GM19438 (cell line): ENCODE measurements at regions not wholly inside any gene's neighbourhood (a gene's known extent, or its start where the extent isn't known, plus 50 kb on each side); places are given as distances from the start of the nearest gene placed in this dataset.
"Not testable (repeated sequence)": the region's sequence is repeated elsewhere in the genome, so short reads cannot be mapped to it uniquely, and the experiment has no call there.

Experiments used
- ATAC-seq: cut with Tn5 transposase; IDR thresholded peaks from one replicate; pipeline ENCODE4 v1.9.1; 2021; ENCODE audit warnings: low read depth; ENCODE audit not compliant: unreplicated experiment

DNA sequence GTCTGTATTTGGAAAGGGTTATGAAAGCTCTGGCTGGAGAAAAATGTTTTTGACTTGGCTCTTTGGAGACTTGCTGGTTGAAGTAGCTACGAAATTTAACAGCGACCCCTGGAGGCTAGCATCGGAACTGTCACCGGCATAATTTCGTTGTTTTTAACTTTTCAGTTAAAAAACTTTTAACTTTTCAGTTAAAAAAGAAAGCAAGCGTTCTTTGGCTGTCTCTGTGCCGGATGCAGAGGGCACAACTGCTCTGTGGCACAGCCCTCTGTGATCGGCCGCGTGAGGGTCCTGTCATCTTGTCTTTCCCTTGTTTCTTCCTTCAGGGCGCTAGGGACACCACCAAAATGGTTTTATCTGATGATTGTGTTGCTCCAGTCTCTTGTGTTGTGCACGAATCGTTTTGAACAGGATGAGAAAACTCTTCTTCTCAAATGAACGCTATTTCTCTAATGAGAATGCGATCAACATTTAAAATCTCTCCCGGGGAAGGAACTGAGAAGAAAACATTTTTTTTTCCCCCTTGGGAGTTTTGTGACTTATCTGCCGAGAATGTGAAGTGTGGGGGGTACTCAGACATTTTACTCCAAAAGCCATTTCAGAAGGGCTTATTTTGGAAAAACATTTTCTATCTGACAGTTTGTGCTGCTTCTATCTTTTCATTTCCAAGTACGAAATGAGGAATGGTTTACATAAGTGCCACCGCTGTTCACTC lies 57.1 kb downstream of the ADCYAP1 start:
- ATAC-seq: no peak

DNA sequence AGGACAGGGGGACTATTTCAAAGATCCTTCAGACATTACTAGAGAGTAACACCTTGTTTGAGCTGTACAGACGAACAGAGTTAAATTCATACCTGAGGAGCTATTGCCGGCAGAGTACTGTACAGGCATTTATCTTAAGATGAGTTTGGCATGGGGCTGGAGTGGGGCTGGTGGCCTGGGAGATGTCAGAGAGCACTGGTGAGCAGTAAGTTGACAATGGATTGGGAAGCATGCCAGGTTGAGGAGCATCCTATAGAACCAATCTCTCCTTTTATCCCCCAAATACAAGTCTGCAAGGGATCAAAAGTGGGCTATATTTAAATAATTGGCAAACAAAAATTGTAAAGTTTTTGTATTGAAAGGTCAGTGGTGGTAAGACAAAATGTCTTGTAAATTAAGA lies 58.6 kb downstream of the ADCYAP1 start:
- ATAC-seq: no peak

- ATAC-seq: no peak
Observed at GRCh38 chr18:965921-966758, 61.5 kb downstream of the ADCYAP1 start.

DNA sequence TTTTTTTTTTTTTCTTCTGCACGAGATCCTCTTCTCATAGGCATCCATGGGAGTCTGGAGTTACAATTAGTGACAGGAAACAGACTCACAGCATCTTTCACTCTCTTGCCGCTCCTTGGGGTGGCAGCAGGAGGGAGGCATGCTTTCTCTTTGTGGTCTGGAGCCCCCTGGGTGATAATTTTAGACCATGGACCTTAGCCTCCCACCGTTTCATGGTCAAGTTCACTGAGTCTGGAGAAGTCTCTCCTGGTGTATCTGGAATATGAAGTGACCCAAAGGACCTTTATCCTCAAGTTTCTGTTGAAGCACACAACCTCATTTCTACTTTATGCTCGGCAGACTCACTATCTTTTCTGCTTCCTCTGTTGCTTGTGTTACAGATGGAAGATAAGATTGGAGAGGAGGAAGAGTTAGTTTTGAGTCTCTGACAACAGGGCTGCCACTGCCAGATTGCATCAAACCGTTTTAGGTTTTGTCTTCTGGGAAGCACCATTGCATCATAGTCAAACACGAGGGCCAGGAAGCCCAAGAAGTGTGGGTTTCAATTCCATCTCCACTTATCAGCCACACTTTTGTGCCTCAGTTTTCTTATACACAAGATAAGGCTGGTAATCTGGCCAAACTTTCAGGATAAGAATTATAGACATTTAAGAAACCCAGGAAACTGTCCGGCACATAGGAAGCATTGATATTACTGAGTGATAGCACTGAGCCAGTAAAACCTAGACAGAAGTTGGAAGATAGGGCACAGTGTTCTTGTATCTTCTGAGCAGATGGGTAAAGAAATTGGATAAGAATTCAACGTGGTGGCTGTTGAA lies 62.3 kb downstream of the ADCYAP1 start:
- no peak for ATAC-seq

GRCh38 chr18:968910-969309 lies 64.2 kb downstream of the ADCYAP1 start:
- not testable (repeated sequence) for ATAC-seq

DNA sequence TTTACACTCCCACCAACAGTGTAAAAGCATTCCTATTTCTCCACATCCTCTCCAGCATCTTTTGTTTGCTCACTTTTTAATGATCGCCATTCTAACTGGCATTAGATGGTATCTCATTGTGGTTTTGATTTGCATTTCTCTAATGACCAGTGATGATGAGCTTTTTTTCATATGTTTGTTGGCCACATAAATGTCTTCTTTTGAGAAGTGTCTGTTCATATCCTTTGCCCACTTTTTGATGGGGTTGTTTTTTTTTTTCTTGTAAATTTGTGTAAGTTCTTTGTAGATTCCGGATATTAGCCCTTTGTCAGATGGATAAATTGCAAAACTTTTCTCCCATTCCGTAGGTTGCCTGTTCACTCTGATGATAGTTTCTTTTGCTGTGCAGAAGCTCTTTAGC lies 64.6 kb downstream of the ADCYAP1 start:
- ATAC-seq: not testable (repeated sequence)

DNA sequence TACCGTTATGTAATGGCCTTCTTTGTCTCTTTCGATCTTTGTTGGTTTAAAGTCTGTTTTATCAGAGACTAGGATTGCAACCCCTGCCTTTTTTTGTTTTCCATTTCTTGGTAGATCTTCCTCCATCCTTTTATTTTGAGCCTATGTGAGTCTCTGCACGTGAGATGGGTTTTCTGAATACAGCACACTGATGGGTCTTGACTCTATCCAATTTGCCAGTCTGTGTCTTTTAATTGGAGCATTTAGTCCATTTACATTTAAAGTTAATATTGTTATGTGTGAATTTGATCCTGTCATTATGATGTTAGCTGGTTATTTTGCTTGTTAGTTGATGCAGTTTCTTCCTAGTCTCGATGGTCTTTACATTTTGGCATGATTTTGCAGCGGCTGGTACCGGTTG lies 69.9 kb downstream of the ADCYAP1 start:
- not testable (repeated sequence) for ATAC-seq

GRCh38 chr18:976393-977128 lies 71.9 kb downstream of the ADCYAP1 start:
- ATAC-seq: not testable (repeated sequence)

GRCh38 chr18:977327-977726 lies 72.7 kb downstream of the ADCYAP1 start:
- not testable (repeated sequence) for ATAC-seq

DNA sequence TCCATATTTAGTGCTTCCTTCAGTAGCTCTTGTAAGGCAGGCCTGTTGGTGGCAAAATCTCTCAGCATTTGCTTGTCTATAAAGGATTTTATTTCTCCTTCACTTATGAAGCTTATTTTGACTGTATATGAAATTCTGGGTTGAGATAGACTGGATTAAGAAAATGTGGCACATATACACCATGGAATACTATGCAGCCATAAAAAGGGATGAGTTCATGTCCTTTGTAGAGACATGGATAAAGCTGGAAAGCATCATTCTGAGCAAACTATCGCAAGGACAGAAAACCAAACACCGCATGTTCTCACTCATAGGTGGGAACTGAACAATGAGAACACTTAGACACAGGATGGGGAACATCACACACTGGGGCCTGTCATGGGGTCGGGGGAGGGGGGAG lies 73.1 kb downstream of the ADCYAP1 start:
- not testable (repeated sequence) for ATAC-seq

GRCh38 chr18:980586-980985 lies 75.9 kb downstream of the ADCYAP1 start:
- no peak for ATAC-seq

DNA sequence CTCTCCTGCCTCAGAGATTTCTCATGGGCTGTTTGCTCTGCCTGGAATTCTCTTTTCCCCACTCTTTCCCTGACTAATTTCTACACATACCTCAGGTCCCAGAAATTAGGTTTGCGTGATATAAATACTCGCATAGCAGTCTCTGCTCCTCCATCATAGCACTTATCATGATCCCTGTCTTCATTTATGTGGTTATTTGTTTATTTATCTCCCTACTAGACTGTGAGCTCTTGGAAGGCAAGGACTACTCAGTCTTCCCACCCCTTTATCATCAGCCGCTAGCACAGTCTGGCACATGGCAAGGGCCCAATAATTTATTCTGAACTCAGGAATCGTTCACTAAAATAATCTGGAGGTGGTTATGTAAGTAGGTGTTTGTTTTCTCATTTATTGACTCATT lies 79.3 kb downstream of the ADCYAP1 start:
- ATAC-seq: no peak

DNA sequence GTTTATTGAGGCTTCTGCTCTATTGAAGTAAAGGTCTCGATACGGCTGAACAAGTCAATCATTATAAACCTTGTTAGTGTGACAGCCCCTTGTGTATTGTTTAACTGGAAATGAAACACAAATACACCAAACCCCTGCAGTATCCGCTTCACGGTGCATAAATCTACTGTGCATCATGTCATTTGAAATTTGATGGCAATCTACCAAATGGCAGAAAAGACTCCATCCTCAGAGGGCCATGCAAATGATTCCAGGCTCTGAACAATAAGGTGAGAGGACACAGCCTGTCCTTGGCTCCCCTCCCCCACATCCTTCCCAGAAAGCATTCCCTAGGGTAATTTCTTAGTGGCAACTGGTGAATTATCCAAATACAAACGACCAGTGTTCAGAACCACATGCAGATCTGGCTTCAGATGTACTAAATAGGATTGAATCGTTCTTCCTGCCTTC lies 80.6 kb downstream of the ADCYAP1 start:
- no peak for ATAC-seq

DNA sequence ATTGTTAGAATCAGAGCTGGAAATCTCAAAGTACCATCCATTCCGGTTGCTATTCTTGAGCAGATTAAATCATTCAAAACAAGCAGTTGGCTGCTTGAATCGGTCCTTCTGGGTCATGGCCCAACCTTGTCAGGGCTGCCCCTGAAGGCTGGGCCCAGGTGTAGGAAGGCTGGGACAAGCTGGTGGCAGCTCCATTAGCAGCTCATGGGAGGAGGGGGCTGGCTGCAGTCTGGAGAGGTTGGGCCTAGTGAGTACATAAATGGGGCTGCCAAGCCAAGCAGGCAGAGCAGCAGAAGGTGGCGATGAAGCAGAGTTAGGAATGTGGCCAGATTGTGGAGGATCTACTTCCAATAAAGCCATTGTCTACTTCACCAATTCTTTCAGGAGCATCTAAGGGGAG lies 81.4 kb downstream of the ADCYAP1 start:
- ATAC-seq: no peak

- ATAC-seq: no peak
Observed at GRCh38 chr18:986552-986951, 81.9 kb downstream of the ADCYAP1 start.

GRCh38 chr18:987325-988186 lies 82.9 kb downstream of the ADCYAP1 start:
- no peak for ATAC-seq

DNA sequence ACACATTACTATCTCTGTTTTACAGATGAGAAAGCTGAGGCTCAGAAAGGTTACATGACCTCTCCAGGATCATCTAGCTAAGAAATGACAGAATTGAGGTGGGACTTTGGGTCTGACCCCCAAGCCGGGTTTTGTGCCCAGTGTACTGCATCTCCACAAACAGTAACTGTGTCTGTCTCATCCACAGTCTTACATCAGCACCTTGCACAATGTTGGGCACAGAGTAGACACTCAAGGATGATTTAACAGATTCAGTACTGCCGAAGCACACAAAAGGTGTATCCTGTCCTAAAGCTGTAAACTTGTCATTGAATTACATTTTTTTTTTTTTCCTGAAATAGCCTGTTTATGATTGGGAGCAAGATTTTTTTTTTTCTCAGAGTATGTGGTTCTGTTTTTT lies 84.8 kb downstream of the ADCYAP1 start:
- no peak for ATAC-seq

GRCh38 chr18:990197-990596 lies 85.5 kb downstream of the ADCYAP1 start:
- ATAC-seq: no peak

DNA sequence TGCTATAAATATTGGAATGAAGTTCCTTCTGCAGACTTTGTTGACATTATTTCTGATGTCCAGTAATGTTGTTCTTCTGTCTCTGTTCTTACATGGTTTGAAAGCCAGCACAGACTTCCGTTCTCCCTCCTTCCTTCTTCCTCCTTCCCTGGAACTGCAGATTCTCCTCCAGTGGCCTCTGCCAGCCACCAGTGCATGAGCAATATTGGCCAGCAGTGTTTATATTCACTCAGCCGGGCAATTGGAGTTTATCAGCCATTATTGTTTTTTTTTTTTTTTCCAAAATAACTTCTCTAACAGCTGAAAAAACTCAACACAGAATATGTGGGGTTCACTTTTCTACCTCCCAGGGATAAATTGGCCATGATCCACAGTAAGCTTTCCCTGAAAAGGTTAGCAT lies 86.8 kb downstream of the ADCYAP1 start:
- no peak for ATAC-seq
